GM19397 (cell line): ENCODE measurements at regions not wholly inside any gene's neighbourhood (a gene's known extent, or its start where the extent isn't known, plus 50 kb on each side); places are given as distances from the start of the nearest gene placed in this dataset.
"Not testable (repeated sequence)": the region's sequence is repeated elsewhere in the genome, so short reads cannot be mapped to it uniquely, and the experiment has no call there.

Source experiments
- ATAC-seq: cut with Tn5 transposase; IDR thresholded peaks from one replicate; pipeline ENCODE4 v1.9.1; 2021; ENCODE audit warnings: mild to moderate bottlenecking, moderate library complexity; ENCODE audit not compliant: unreplicated experiment

GRCh38 chr2:228444161-228444560 lies 262.7 kb upstream of the SPHKAP start:
- ATAC-seq = no peak

GRCh38 chr2:228433721-228434120 lies 252.2 kb upstream of the SPHKAP start:
- ATAC-seq = no peak

GRCh38 chr2:228432116-228432515 lies 250.6 kb upstream of the SPHKAP start:
- ATAC-seq = no peak

- ATAC-seq = no peak
Measured at GRCh38 chr2:228430986-228431385, 249.5 kb upstream of the SPHKAP start.

GRCh38 chr2:228426502-228427216 lies 245.2 kb upstream of the SPHKAP start:
- ATAC-seq = no peak

- ATAC-seq = not testable (repeated sequence)
Measured at GRCh38 chr2:228425411-228426060, 244.0 kb upstream of the SPHKAP start.

- ATAC-seq = no peak
Measured at GRCh38 chr2:228417956-228418355, 236.5 kb upstream of the SPHKAP start.

GRCh38 chr2:228417526-228417925 lies 236.0 kb upstream of the SPHKAP start:
- ATAC-seq = no peak

- ATAC-seq = no peak
Measured at GRCh38 chr2:228410061-228410460, 228.6 kb upstream of the SPHKAP start.

- no peak for ATAC-seq
Measured at GRCh38 chr2:228409493-228409892, 228.0 kb upstream of the SPHKAP start.

- no peak for ATAC-seq
Measured at GRCh38 chr2:228408529-228409227, 227.2 kb upstream of the SPHKAP start.

- ATAC-seq = no peak
Measured at GRCh38 chr2:228407821-228408220, 226.3 kb upstream of the SPHKAP start.

- no peak for ATAC-seq
Measured at GRCh38 chr2:228401065-228401912, 219.8 kb upstream of the SPHKAP start.

GRCh38 chr2:228387776-228388175 lies 206.3 kb upstream of the SPHKAP start:
- ATAC-seq = no peak

- ATAC-seq = no peak
Measured at GRCh38 chr2:228378696-228379425, 197.4 kb upstream of the SPHKAP start.

- ATAC-seq = no peak
Measured at GRCh38 chr2:228378233-228378632, 196.7 kb upstream of the SPHKAP start.

GRCh38 chr2:228377533-228377932 lies 196.0 kb upstream of the SPHKAP start:
- no peak for ATAC-seq

- no peak for ATAC-seq
Measured at GRCh38 chr2:228374741-228375140, 193.3 kb upstream of the SPHKAP start.

- ATAC-seq = no peak
Measured at GRCh38 chr2:228373191-228373590, 191.7 kb upstream of the SPHKAP start.

GRCh38 chr2:228372212-228372611 lies 190.7 kb upstream of the SPHKAP start:
- no peak for ATAC-seq
